ENCODE measurements at regions not wholly inside any gene's neighbourhood (a gene's known extent, or its start where the extent isn't known, plus 50 kb on each side); places are given as distances from the start of the nearest gene placed in this dataset.

- Histone ChIP-seq H3K4me1 (ENCODE audit: insufficient read depth, low read length) (no peaks in the 10 kb centered on the region), H3K9me3 (ENCODE audit: control insufficient read depth, insufficient read depth, low read length) (no peaks in the 10 kb centered on the region), H3K9ac (ENCODE audit: low read depth, low read length) (no peak overlapping the region), H3K36me3 (ENCODE audit: insufficient read depth, low read length) (no peaks in the 10 kb centered on the region)
Measured at GRCh38 chr1:194602184-194602583, 1415.8 kb upstream of the B3GALT2 start.

GRCh38 chr1:194600716-194601115 is 1414.3 kb upstream of the B3GALT2 start:
- no peaks in the 10 kb centered on the region for H3K9me3 ChIP-seq (ENCODE audit: control insufficient read depth, insufficient read depth, low read length)
- H3K36me3 ChIP-seq (ENCODE audit: insufficient read depth, low read length): no peaks in the 10 kb centered on the region
- H3K4me1 ChIP-seq (ENCODE audit: insufficient read depth, low read length): no peaks in the 10 kb centered on the region
- H3K9ac ChIP-seq (ENCODE audit: low read depth, low read length): no peak overlapping the region

- no peak overlapping the region for H3K9ac ChIP-seq (ENCODE audit: low read depth, low read length)
- no peaks in the 10 kb centered on the region for H3K9me3 ChIP-seq (ENCODE audit: control insufficient read depth, insufficient read depth, low read length)
- no peaks in the 10 kb centered on the region for H3K36me3 ChIP-seq (ENCODE audit: insufficient read depth, low read length)
- H3K4me1 ChIP-seq (ENCODE audit: insufficient read depth, low read length): no peaks in the 10 kb centered on the region
Measured at GRCh38 chr1:194598098-194598497, 1411.7 kb upstream of the B3GALT2 start.

- Histone ChIP-seq H3K36me3 (ENCODE audit: insufficient read depth, low read length) (no peaks in the 10 kb centered on the region), H3K9me3 (ENCODE audit: control insufficient read depth, insufficient read depth, low read length) (no peaks in the 10 kb centered on the region), H3K4me1 (ENCODE audit: insufficient read depth, low read length) (no peaks in the 10 kb centered on the region), H3K9ac (ENCODE audit: low read depth, low read length) (no peak overlapping the region)
Measured at GRCh38 chr1:194586302-194586701, 1399.9 kb upstream of the B3GALT2 start.

- no peaks in the 10 kb centered on the region for H3K9me3 ChIP-seq (ENCODE audit: control insufficient read depth, insufficient read depth, low read length)
- H3K9ac ChIP-seq (ENCODE audit: low read depth, low read length): no peak overlapping the region
Measured at GRCh38 chr1:194584052-194584451, 1397.6 kb upstream of the B3GALT2 start.

GRCh38 chr1:194570476-194570875 is 1384.1 kb upstream of the B3GALT2 start:
- Histone ChIP-seq H3K9ac (ENCODE audit: low read depth, low read length) (no peak overlapping the region), H3K4me1 (ENCODE audit: insufficient read depth, low read length) (no peaks in the 10 kb centered on the region), H3K9me3 (ENCODE audit: control insufficient read depth, insufficient read depth, low read length) (no peaks in the 10 kb centered on the region), H3K36me3 (ENCODE audit: insufficient read depth, low read length) (no peaks in the 10 kb centered on the region)

More at GRCh38 chr1:194584052-194584451, 1397.6 kb upstream of the B3GALT2 start:
- Histone ChIP-seq H3K4me1 (ENCODE audit: insufficient read depth, low read length) (no peaks in the 10 kb centered on the region), H3K36me3 (ENCODE audit: insufficient read depth, low read length) (no peaks in the 10 kb centered on the region)

GRCh38 chr1:194568610-194569009 is 1382.2 kb upstream of the B3GALT2 start:
- H3K9me3 ChIP-seq (ENCODE audit: control insufficient read depth, insufficient read depth, low read length): no peaks in the 10 kb centered on the region
- no peak overlapping the region for H3K9ac ChIP-seq (ENCODE audit: low read depth, low read length)
- H3K36me3 ChIP-seq (ENCODE audit: insufficient read depth, low read length): no peaks in the 10 kb centered on the region
- H3K4me1 ChIP-seq (ENCODE audit: insufficient read depth, low read length): no peaks in the 10 kb centered on the region

GRCh38 chr1:194548071-194548470 is 1361.7 kb upstream of the B3GALT2 start:
- Histone ChIP-seq H3K36me3 (ENCODE audit: insufficient read depth, low read length) (no peaks in the 10 kb centered on the region), H3K4me1 (ENCODE audit: insufficient read depth, low read length) (no peaks in the 10 kb centered on the region), H3K9ac (ENCODE audit: low read depth, low read length) (no peak overlapping the region), H3K9me3 (ENCODE audit: control insufficient read depth, insufficient read depth, low read length) (no peaks in the 10 kb centered on the region)

GRCh38 chr1:194544012-194544411 is 1357.6 kb upstream of the B3GALT2 start:
- Histone ChIP-seq H3K9ac (ENCODE audit: low read depth, low read length) (no peak overlapping the region), H3K4me1 (ENCODE audit: insufficient read depth, low read length) (no peaks in the 10 kb centered on the region), H3K36me3 (ENCODE audit: insufficient read depth, low read length) (no peaks in the 10 kb centered on the region), H3K9me3 (ENCODE audit: control insufficient read depth, insufficient read depth, low read length) (no peaks in the 10 kb centered on the region)

- Histone ChIP-seq H3K9ac (ENCODE audit: low read depth, low read length) (no peak overlapping the region), H3K36me3 (ENCODE audit: insufficient read depth, low read length) (no peaks in the 10 kb centered on the region), H3K4me1 (ENCODE audit: insufficient read depth, low read length) (peaks cover 14% of the 10 kb centered on the region), H3K9me3 (ENCODE audit: control insufficient read depth, insufficient read depth, low read length) (no peaks in the 10 kb centered on the region)
Measured at GRCh38 chr1:194538453-194538852, 1352.0 kb upstream of the B3GALT2 start.

GRCh38 chr1:194537521-194537920 is 1351.1 kb upstream of the B3GALT2 start:
- H3K9ac ChIP-seq (ENCODE audit: low read depth, low read length): no peak overlapping the region
- H3K36me3 ChIP-seq (ENCODE audit: insufficient read depth, low read length): no peaks in the 10 kb centered on the region
- no peaks in the 10 kb centered on the region for H3K9me3 ChIP-seq (ENCODE audit: control insufficient read depth, insufficient read depth, low read length)
- H3K4me1 ChIP-seq (ENCODE audit: insufficient read depth, low read length): peaks cover 14% of the 10 kb centered on the region

GRCh38 chr1:194535369-194535768 is 1349.0 kb upstream of the B3GALT2 start:
- Histone ChIP-seq H3K9ac (ENCODE audit: low read depth, low read length) (no peak overlapping the region), H3K36me3 (ENCODE audit: insufficient read depth, low read length) (no peaks in the 10 kb centered on the region), H3K4me1 (ENCODE audit: insufficient read depth, low read length) (peaks cover 14% of the 10 kb centered on the region), H3K9me3 (ENCODE audit: control insufficient read depth, insufficient read depth, low read length) (no peaks in the 10 kb centered on the region)

- H3K36me3 ChIP-seq (ENCODE audit: insufficient read depth, low read length): no peaks in the 10 kb centered on the region
- H3K9me3 ChIP-seq (ENCODE audit: control insufficient read depth, insufficient read depth, low read length): no peaks in the 10 kb centered on the region
- H3K9ac ChIP-seq (ENCODE audit: low read depth, low read length): no peak overlapping the region
- H3K4me1 ChIP-seq (ENCODE audit: insufficient read depth, low read length): peaks cover 14% of the 10 kb centered on the region
Measured at GRCh38 chr1:194534784-194535183, 1348.4 kb upstream of the B3GALT2 start.

- H3K9me3 ChIP-seq (ENCODE audit: control insufficient read depth, insufficient read depth, low read length): no peaks in the 10 kb centered on the region
Measured at GRCh38 chr1:194533641-194534040, 1347.2 kb upstream of the B3GALT2 start.

GRCh38 chr1:194517567-194517966 is 1331.2 kb upstream of the B3GALT2 start:
- Histone ChIP-seq H3K9me3 (ENCODE audit: control insufficient read depth, insufficient read depth, low read length) (no peaks in the 10 kb centered on the region), H3K4me1 (ENCODE audit: insufficient read depth, low read length) (no peaks in the 10 kb centered on the region), H3K9ac (ENCODE audit: low read depth, low read length) (no peak overlapping the region), H3K36me3 (ENCODE audit: insufficient read depth, low read length) (no peaks in the 10 kb centered on the region)

More at GRCh38 chr1:194533641-194534040, 1347.2 kb upstream of the B3GALT2 start:
- H3K36me3 ChIP-seq (ENCODE audit: insufficient read depth, low read length): no peaks in the 10 kb centered on the region
- no peak overlapping the region for H3K9ac ChIP-seq (ENCODE audit: low read depth, low read length)
- peaks cover 14% of the 10 kb centered on the region for H3K4me1 ChIP-seq (ENCODE audit: insufficient read depth, low read length)

GRCh38 chr1:194515916-194516315 is 1329.5 kb upstream of the B3GALT2 start:
- H3K9me3 ChIP-seq (ENCODE audit: control insufficient read depth, insufficient read depth, low read length): no peaks in the 10 kb centered on the region
- H3K4me1 ChIP-seq (ENCODE audit: insufficient read depth, low read length): no peaks in the 10 kb centered on the region
- no peak overlapping the region for H3K9ac ChIP-seq (ENCODE audit: low read depth, low read length)
- no peaks in the 10 kb centered on the region for H3K36me3 ChIP-seq (ENCODE audit: insufficient read depth, low read length)
